SK-N-MC (cell line): ENCODE measurements at regions not wholly inside any gene's neighbourhood (a gene's known extent, or its start where the extent isn't known, plus 50 kb on each side); places are given as distances from the start of the nearest gene placed in this dataset.

Experiments used
- DNase-seq: peaks from one replicate; pipeline ENCODE4 v3.0.0-alpha.2; 2011; ENCODE audit warnings: low read depth, low spot score
- H3K27ac ChIP-seq: fragments of 200-600 bp; sonication (generic); 2 replicates; pipeline ENCODE4 v1.5.1; 2016; ENCODE audit warnings: mixed run types
- H3K36me3 ChIP-seq: fragments of 200-600 bp; sonication (generic); 2 replicates; pipeline ENCODE4 v1.6.1; 2017; ENCODE audit warnings: antibody characterized with exemption, low read length, mixed read lengths; ENCODE audit not compliant: insufficient read depth
- H3K4me3 ChIP-seq: fragments of 200-600 bp; sonication (generic); 2 replicates; pipeline ENCODE4 v1.5.1; 2016
- H3K9ac ChIP-seq: fragments of 200-600 bp; sonication (generic); 2 replicates; pipeline ENCODE4 v1.8.0; 2017; ENCODE audit warnings: mixed run types, mixed read lengths; ENCODE audit not compliant: insufficient read length
- H3K9me3 ChIP-seq: fragments of 200-600 bp; sonication (generic); 2 replicates; pipeline ENCODE4 v1.6.1; 2017; ENCODE audit warnings: low read depth, mild to moderate bottlenecking, antibody characterized with exemption, low read length, moderate library complexity, mixed read lengths
- EZH2 ChIP-seq: fragments of 200-600 bp; sonication (generic); IDR thresholded peaks from one replicate; pipeline ENCODE4 v1.6.1; 2017; ENCODE audit warnings: antibody characterized with exemption
- FOXP2 ChIP-seq: optimal IDR thresholded peaks from 2 replicates; pipeline ENCODE3; 2011; ENCODE audit warnings: mild to moderate bottlenecking, moderate library complexity; ENCODE audit not compliant: insufficient read depth; ENCODE audit errors: extremely low read length, control extremely low read depth
- POLR2AphosphoS5 ChIP-seq: IDR thresholded peaks from 2 replicates; pipeline ENCODE4 v1.6.1; 2012; ENCODE audit warnings: mild to moderate bottlenecking, low read depth, low read length, borderline replicate concordance

- no peak for DNase-seq
- Histone ChIP-seq H3K9me3 (no peaks in the 10 kb centered on the region), H3K9ac (peak overlapping the region; percentile 50), H3K4me3 (peak overlapping the region; percentile 21), H3K27ac (peak overlapping the region; percentile 87), H3K36me3 (no peaks in the 10 kb centered on the region)
- TF ChIP-seq FOXP2 (peak; percentile 13), POLR2AphosphoS5 (no peak), EZH2 (no peak)
Measured at GRCh38 chr2:41966431-41966893, 81.4 kb upstream of the PKDCC start.

GRCh38 chr2:41966920-41967319 is 80.9 kb upstream of the PKDCC start:
- TF ChIP-seq FOXP2 = no peak
- no peak for TF ChIP-seq POLR2AphosphoS5
- TF ChIP-seq EZH2 = no peak
- no peak overlapping the region for H3K9ac ChIP-seq
- peak overlapping the region; percentile 87 for H3K27ac ChIP-seq
- H3K4me3 ChIP-seq = no peak overlapping the region
- H3K9me3 ChIP-seq = no peaks in the 10 kb centered on the region
- no peaks in the 10 kb centered on the region for H3K36me3 ChIP-seq
- no peak for DNase-seq

GRCh38 chr2:41967476-41968181 is 80.2 kb upstream of the PKDCC start:
- no peak for DNase-seq
- no peak for TF ChIP-seq FOXP2
- no peak for TF ChIP-seq POLR2AphosphoS5
- TF ChIP-seq EZH2 = no peak
- no peak overlapping the region for H3K9ac ChIP-seq
- H3K9me3 ChIP-seq = no peaks in the 10 kb centered on the region
- peak overlapping the region; percentile 87; the same call in 1 of the 2 replicates for H3K27ac ChIP-seq
- no peak overlapping the region for H3K4me3 ChIP-seq
- H3K36me3 ChIP-seq = no peaks in the 10 kb centered on the region

GRCh38 chr2:41968182-41968578 is 79.6 kb upstream of the PKDCC start:
- no peak overlapping the region for H3K4me3 ChIP-seq
- DNase-seq = no peak
- no peaks in the 10 kb centered on the region for H3K9me3 ChIP-seq
- no peaks in the 10 kb centered on the region for H3K36me3 ChIP-seq
- peak overlapping the region; percentile 87; the same call in 1 of the 2 replicates for H3K27ac ChIP-seq
- H3K9ac ChIP-seq = no peak overlapping the region
- TF ChIP-seq POLR2AphosphoS5 (no peak), EZH2 (no peak), FOXP2 (no peak)

- Histone ChIP-seq H3K27ac (no peak overlapping the region), H3K4me3 (no peak overlapping the region), H3K9ac (no peak overlapping the region), H3K9me3 (no peaks in the 10 kb centered on the region), H3K36me3 (no peaks in the 10 kb centered on the region)
- no peak for DNase-seq
- TF ChIP-seq FOXP2 (no peak), EZH2 (no peak), POLR2AphosphoS5 (no peak)
Measured at GRCh38 chr2:41970988-41971660, 76.7 kb upstream of the PKDCC start.

GRCh38 chr2:41972179-41972578 is 75.6 kb upstream of the PKDCC start:
- Histone ChIP-seq H3K9ac (no peak overlapping the region), H3K27ac (no peak overlapping the region)

GRCh38 chr2:41972819-41973218 is 75.0 kb upstream of the PKDCC start:
- Histone ChIP-seq H3K4me3 (no peak overlapping the region), H3K9ac (no peak overlapping the region), H3K27ac (no peak overlapping the region), H3K36me3 (no peaks in the 10 kb centered on the region), H3K9me3 (no peaks in the 10 kb centered on the region)
- TF ChIP-seq EZH2 (no peak), FOXP2 (no peak), POLR2AphosphoS5 (no peak)
- no peak for DNase-seq

More at GRCh38 chr2:41972179-41972578, 75.6 kb upstream of the PKDCC start:
- H3K4me3 ChIP-seq = no peak overlapping the region
- H3K9me3 ChIP-seq = no peaks in the 10 kb centered on the region
- DNase-seq = no peak
- H3K36me3 ChIP-seq = no peaks in the 10 kb centered on the region
- TF ChIP-seq FOXP2 (no peak), POLR2AphosphoS5 (no peak), EZH2 (no peak)

- Histone ChIP-seq H3K9me3 (no peaks in the 10 kb centered on the region), H3K27ac (no peak overlapping the region), H3K36me3 (no peaks in the 10 kb centered on the region), H3K4me3 (no peak overlapping the region), H3K9ac (no peak overlapping the region)
- no peak for TF ChIP-seq EZH2
- no peak for TF ChIP-seq POLR2AphosphoS5
- TF ChIP-seq FOXP2 = no peak
- DNase-seq = no peak
Measured at GRCh38 chr2:41973871-41974270, 74.0 kb upstream of the PKDCC start.

GRCh38 chr2:41981417-41981816 is 66.4 kb upstream of the PKDCC start:
- Histone ChIP-seq H3K9ac (no peak overlapping the region), H3K4me3 (peak overlapping the region; percentile 6; the same call in 1 of the 2 replicates), H3K27ac (peak overlapping the region; percentile 82), H3K9me3 (no peaks in the 10 kb centered on the region), H3K36me3 (no peaks in the 10 kb centered on the region)
- no peak for TF ChIP-seq EZH2
- TF ChIP-seq FOXP2 = no peak
- no peak for TF ChIP-seq POLR2AphosphoS5
- peak; percentile 74 for DNase-seq
